Stomach (tissue), 8 donors: ENCODE measurements at regions not wholly inside any gene's neighbourhood (a gene's known extent, or its start where the extent isn't known, plus 50 kb on each side); places are given as distances from the start of the nearest gene placed in this dataset.

Experiments used
- DNase-seq, 2 donors: peaks; one replicate each; pipeline versions ENCODE4 v3.0.0 to v3.0.0-alpha.2; 2013 to 2019
- H3K27ac ChIP-seq, 5 donors: fragments of 200-600 bp in 4 of 5; sonication (generic) in 4 of 5; one replicate each; pipeline ENCODE4 v1.5.1; 2013 to 2019; ENCODE audit warnings: mild to moderate bottlenecking in 1 of 5, moderate library complexity in 1 of 5
- H3K27me3 ChIP-seq, 3 donors: fragments of 200-600 bp; sonication (generic); one replicate each; pipeline ENCODE4 v1.5.1; 2017 to 2019; ENCODE audit warnings: mixed run types in 1 of 3
- H3K36me3 ChIP-seq, 4 donors: fragments of 200-600 bp; sonication (generic); 1 replicate in 3 of 4; 2 replicates in 1 of 4; pipeline ENCODE4 v1.5.1; 2016 to 2019
- H3K4me1 ChIP-seq, 4 donors: fragments of 200-600 bp; sonication (generic); one replicate each; pipeline ENCODE4 v1.5.1; 2016 to 2019
- H3K4me3 ChIP-seq, 4 donors: fragments of 200-600 bp; sonication (generic) in 3 of 4; one replicate each; pipeline ENCODE4 v1.5.1; 2016 to 2019; ENCODE audit warnings: mild to moderate bottlenecking in 1 of 4
- H3K9me3 ChIP-seq, 4 donors: fragments of 200-600 bp; sonication (generic); one replicate each; pipeline ENCODE4 v1.5.1; 2016 to 2019
- CTCF ChIP-seq, 7 experiments: fragments of 450-650 bp in 4 of 7; fragments of 200-600 bp in 3 of 7; sonication (generic) in 3 of 7; IDR thresholded peaks; one replicate each; pipeline ENCODE4 v1.5.1; 2016 to 2019; ENCODE audit warnings: antibody characterized with exemption in 7 of 7, control low read depth in 2 of 7, mild to moderate bottlenecking in 1 of 7
- EP300 ChIP-seq: sonication (generic); formaldehyde crosslinking; IDR thresholded peaks from one replicate; pipeline ENCODE4 v1.6.1; 2017; ENCODE audit warnings: antibody characterized with exemption
- POLR2A ChIP-seq, 4 donors: fragments of 450-650 bp; IDR thresholded peaks; one replicate each; pipeline ENCODE4 v1.6.1; 2016; ENCODE audit warnings: antibody characterized with exemption in 4 of 4, control low read depth in 2 of 4, mild to moderate bottlenecking in 1 of 4, moderate library complexity in 1 of 4
- POLR2AphosphoS5 ChIP-seq, 3 donors: sonication (generic); formaldehyde crosslinking; IDR thresholded peaks; one replicate each; pipeline ENCODE4 v1.6.1; 2016; ENCODE audit warnings: antibody characterized with exemption in 3 of 3
- WGBS, 5 donors: extraction: QIAGEN DNeasy Blood & Tissue Kit in 3 of 5; methylation state at CpG; one replicate each; pipeline versions ENCODE4 v1.1.5 to v1.1.7; 2013 to 2018; 5-methylcytosine and 5-hydroxymethylcytosine counted together
- intact Hi-C: fragments of 100-400 bp; cut with DNase I; formaldehyde crosslinking; loops from one replicate; pipeline ENCODE4 v1.15.1; 2023; ENCODE audit warnings: low total_unique reads
- donor health status: healthy with polysubstance abuse.
- donor health status: Bipolar disorder and iron deficiency.
- donor health status: healthy.

- TF ChIP-seq CTCF (IDR thresholded peaks at IDR 0.05) = no peak
- no peak for TF ChIP-seq EP300
- no peak for TF ChIP-seq POLR2AphosphoS5 (IDR thresholded peaks at IDR 0.05)
- no peak for TF ChIP-seq POLR2A (IDR thresholded peaks at IDR 0.05)
- no peak overlapping the region for H3K4me3 ChIP-seq
- 90 to 97% (median 94%) methylated on average over 1 of the region's 1 CpG for WGBS, 5 donors
- DNase-seq = no peak
- no peak overlapping the region for H3K27ac ChIP-seq
- H3K36me3 ChIP-seq = no peaks in the 10 kb centered on the region
- no peaks in the 10 kb centered on the region for H3K4me1 ChIP-seq
- peaks cover 0 to 9% (median 0%) of the 10 kb centered on the region in 4 donors for H3K9me3 ChIP-seq
- intact Hi-C loops = no loop called here
- H3K27me3 ChIP-seq = no peaks in the 10 kb centered on the region
These were observed 635.0 kb downstream of the TBL1XR1 start for GRCh38 chr3:176562331-176562730.

GRCh38 chr3:176561826-176562225 lies 635.5 kb downstream of the TBL1XR1 start:
- WGBS, 5 donors = 52 to 69% (median 64%) methylated on average over 3 of the region's 3 CpGs
- H3K4me3 ChIP-seq = no peak overlapping the region
- DNase-seq = no peak
- H3K36me3 ChIP-seq = no peaks in the 10 kb centered on the region
- no peaks in the 10 kb centered on the region for H3K27me3 ChIP-seq
- peaks cover 0 to 9% (median 0%) of the 10 kb centered on the region in 4 donors for H3K9me3 ChIP-seq
- no peaks in the 10 kb centered on the region for H3K4me1 ChIP-seq
- intact Hi-C loops = no loop called here
- H3K27ac ChIP-seq = no peak overlapping the region
- no peak for TF ChIP-seq POLR2A (IDR thresholded peaks at IDR 0.05)
- no peak for TF ChIP-seq EP300
- TF ChIP-seq POLR2AphosphoS5 (IDR thresholded peaks at IDR 0.05) = no peak
- TF ChIP-seq CTCF (IDR thresholded peaks at IDR 0.05) = no peak

- Histone ChIP-seq H3K27me3 (no peaks in the 10 kb centered on the region), H3K9me3 (no peaks in the 10 kb centered on the region), H3K36me3 (no peaks in the 10 kb centered on the region), H3K4me1 (no peaks in the 10 kb centered on the region), H3K27ac (no peak overlapping the region), H3K4me3 (no peak overlapping the region)
- TF ChIP-seq CTCF (IDR thresholded peaks at IDR 0.05) (no peak), POLR2AphosphoS5 (IDR thresholded peaks at IDR 0.05) (no peak), EP300 (no peak), POLR2A (IDR thresholded peaks at IDR 0.05) (no peak)
- intact Hi-C loops = no loop called here
- no peak for DNase-seq
- 80 to 84% (median 83%) methylated on average over 10 of the region's 10 CpGs for WGBS, 5 donors
These were observed 642.3 kb downstream of the TBL1XR1 start for GRCh38 chr3:176554791-176555654.

GRCh38 chr3:176554264-176554663 lies 643.0 kb downstream of the TBL1XR1 start:
- Histone ChIP-seq H3K36me3 (no peaks in the 10 kb centered on the region), H3K27me3 (no peaks in the 10 kb centered on the region), H3K27ac (no peak overlapping the region), H3K4me3 (no peak overlapping the region), H3K4me1 (no peaks in the 10 kb centered on the region), H3K9me3 (no peaks in the 10 kb centered on the region)
- DNase-seq = no peak
- TF ChIP-seq EP300 (no peak), CTCF (IDR thresholded peaks at IDR 0.05) (no peak), POLR2A (IDR thresholded peaks at IDR 0.05) (no peak), POLR2AphosphoS5 (IDR thresholded peaks at IDR 0.05) (no peak)
- whole genome bisulfite sequencing, 5 donors = 57 to 75% (median 74%) methylated on average over 2 of the region's 2 CpGs
- intact Hi-C loops = no loop called here
